GM12891 (cell line): ENCODE measurements at regions not wholly inside any gene's neighbourhood (a gene's known extent, or its start where the extent isn't known, plus 50 kb on each side); places are given as distances from the start of the nearest gene placed in this dataset.

Source experiments
- DNase-seq: peaks from one replicate; pipeline ENCODE4 v3.0.0; 2011; ENCODE audit warnings: low spot score; ENCODE audit not compliant: insufficient read length
- FAIRE-seq: peaks from 2 replicates; lab custom pipeline; 2011; peaks lifted over from hg19 to GRCh38; lab: Jason Lieb, UNC
- PAX5 ChIP-seq: IDR thresholded peaks from 2 replicates; pipeline ENCODE4 v1.6.1; 2011; ENCODE audit warnings: low read length, moderate library complexity, mild to moderate bottlenecking; ENCODE audit not compliant: insufficient read depth, severe bottlenecking
- POLR2A ChIP-seq: IDR thresholded peaks from 2 replicates; pipeline ENCODE4 v1.6.1; 2011; ENCODE audit warnings: low read depth, low read length, control low read depth
- POLR2AphosphoS5 ChIP-seq: IDR thresholded peaks from 2 replicates; pipeline ENCODE4 v1.6.1; 2011; ENCODE audit warnings: low read depth, low read length, control low read depth
- POU2F2 ChIP-seq: IDR thresholded peaks from 2 replicates; pipeline ENCODE4 v1.6.1; 2011; ENCODE audit warnings: low read depth, mild to moderate bottlenecking, control low read depth, low read length, moderate library complexity
- SPI1 ChIP-seq: IDR thresholded peaks from 2 replicates; pipeline ENCODE4 v1.6.1; 2011; ENCODE audit warnings: low read depth, low read length, control low read depth
- TAF1 ChIP-seq: IDR thresholded peaks from 2 replicates; pipeline ENCODE4 v1.6.1; 2011; ENCODE audit warnings: low read depth, low read length, control low read depth

DNA sequence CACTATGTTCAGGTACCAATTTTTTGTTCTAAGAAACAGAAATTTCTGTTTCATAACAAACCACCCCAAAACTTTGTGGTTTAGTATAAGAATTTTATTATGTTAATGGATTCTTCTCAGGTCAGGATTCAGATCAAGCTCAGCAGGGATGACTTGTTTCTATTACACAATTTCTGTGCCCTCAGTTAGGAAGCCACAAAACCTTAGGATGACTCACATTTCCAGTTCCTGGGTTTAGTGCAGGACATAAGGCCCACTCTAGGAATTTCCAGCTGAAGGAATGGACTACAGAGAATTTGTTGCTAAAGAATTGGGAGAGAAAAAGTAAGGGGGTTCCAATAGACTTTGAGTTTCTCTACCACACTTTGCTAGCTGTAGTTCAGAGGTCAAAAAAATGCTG is 629.3 kb downstream of the ANXA1 start:
- TF ChIP-seq TAF1 (no peak), POU2F2 (no peak), SPI1 (no peak), PAX5 (no peak), POLR2AphosphoS5 (no peak), POLR2A (no peak)
- FAIRE-seq (no peak), DNase-seq (no peak)

DNA sequence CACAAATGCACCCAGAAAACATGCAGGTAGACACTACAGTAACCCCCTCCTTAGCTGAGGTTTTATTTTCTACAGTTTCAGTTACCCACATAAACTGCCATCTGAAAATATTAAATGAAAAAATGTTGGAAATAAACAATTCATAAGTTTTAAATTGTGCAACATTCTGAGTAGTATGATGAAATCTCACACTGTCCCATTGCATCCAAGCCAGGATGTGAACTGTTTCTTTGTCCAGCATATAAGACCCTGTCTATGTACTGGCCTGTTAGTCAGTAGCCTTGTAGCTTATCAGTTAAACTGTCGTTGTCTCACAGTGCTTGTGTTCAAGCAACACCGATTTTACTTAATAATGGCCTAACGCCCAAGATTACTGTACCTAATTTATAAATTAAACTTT is 630.5 kb downstream of the ANXA1 start:
- DNase-seq, result no peak
- no peak for FAIRE-seq
- TF ChIP-seq TAF1, result no peak
- no peak for TF ChIP-seq POLR2AphosphoS5
- TF ChIP-seq POU2F2, result no peak
- no peak for TF ChIP-seq SPI1
- TF ChIP-seq PAX5, result no peak
- TF ChIP-seq POLR2A, result no peak

DNA sequence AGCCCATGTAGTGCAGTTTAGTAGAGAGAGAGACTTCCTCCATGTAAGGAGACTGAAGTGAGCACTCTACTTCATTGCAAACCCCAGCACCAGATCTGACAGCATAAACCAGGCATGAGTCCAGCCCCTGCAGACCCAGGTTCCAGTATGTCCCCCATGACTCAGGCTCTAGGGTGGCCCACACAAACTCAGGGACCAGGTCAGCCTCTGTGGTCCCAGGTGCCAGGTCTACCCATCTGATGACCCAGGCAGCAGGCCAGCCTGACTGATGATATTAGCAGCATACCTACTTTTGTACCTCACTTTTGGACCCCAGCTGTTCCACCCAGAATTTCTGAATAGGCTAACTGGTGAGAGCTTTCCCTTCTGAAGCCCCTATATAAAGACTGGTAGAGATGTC is 647.8 kb downstream of the ANXA1 start:
- DNase-seq (no peak), FAIRE-seq (no peak)

DNA sequence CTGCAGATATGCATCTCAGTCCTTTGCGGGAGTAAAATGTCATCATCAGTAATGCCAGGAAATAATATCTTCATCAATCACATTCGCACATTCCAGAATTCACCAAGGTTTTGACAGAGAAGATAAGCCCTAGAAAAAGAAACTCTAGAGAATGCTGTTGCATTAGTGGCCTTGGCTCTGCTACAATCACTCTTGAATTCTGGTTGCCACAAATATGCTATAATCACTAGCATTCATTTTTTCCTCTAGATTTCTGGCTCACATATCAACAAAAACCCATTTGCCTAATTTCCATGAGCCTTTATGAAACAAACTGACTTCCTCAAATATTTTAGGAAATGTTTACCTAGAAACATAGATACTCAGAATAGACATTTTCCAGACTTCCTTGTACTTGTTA is 653.4 kb downstream of the ANXA1 start:
- DNase-seq (no peak), FAIRE-seq (no peak)
- TF ChIP-seq POLR2AphosphoS5, result no peak
- TF ChIP-seq PAX5, result no peak
- no peak for TF ChIP-seq POLR2A
- no peak for TF ChIP-seq TAF1
- TF ChIP-seq SPI1, result no peak
- TF ChIP-seq POU2F2, result no peak

More for the DNA sequence above, 647.8 kb downstream of the ANXA1 start:
- TF ChIP-seq POLR2AphosphoS5 (no peak), POLR2A (no peak), SPI1 (no peak), PAX5 (no peak)

DNA sequence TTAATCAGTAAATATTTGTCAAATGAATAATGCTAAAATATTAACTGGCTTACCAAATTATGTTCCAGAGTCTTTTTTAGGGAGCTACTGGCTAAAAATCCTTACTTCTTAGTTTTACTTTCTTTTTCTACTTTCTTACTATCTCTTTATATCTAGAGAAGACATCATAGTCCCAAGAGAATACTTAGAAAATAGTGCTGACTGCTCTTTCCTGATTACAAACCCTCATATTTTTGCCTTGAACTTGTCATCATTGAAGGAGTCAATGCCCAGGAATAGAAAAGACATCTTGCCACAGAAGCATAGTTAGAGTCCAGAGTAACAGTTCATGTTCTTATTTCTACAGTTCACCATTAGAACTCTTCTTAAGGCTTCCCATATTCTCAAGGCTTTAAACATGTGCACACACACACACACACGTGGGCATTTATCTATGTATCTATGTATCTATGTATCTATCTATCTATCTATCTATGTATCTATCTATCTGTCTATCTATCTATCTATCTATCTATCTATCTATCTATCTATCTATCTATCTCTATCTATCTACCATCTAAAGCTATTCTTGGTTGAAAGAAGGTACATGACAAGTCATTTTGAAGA is 654.3 kb downstream of the ANXA1 start:
- DNase-seq (no peak), FAIRE-seq (no peak)
- TF ChIP-seq PAX5, result no peak
- TF ChIP-seq POLR2A, result no peak
- no peak for TF ChIP-seq TAF1
- no peak for TF ChIP-seq POU2F2
- TF ChIP-seq SPI1, result no peak
- TF ChIP-seq POLR2AphosphoS5, result no peak

DNA sequence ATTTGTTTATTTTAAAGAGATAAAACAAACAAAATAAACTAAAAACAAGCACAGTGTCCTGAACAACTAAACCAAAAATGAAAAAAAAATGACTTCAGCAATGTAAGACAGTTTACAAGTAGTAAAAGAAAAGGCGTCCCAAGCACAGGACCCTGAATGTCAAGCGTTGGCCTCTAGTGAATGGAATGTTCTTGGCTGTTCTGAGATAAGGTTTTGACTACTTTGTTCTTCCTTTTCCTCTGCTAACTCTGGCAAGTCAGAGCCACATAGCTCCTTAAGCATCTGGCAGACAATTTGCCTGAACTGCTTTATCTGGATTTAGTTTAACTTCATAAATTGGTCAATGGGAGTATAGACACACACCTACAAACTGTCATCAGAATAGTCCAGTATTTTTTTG is 655.2 kb downstream of the ANXA1 start:
- DNase-seq (no peak), FAIRE-seq (no peak)
- no peak for TF ChIP-seq POLR2AphosphoS5
- TF ChIP-seq POLR2A, result no peak
- TF ChIP-seq POU2F2, result no peak
- no peak for TF ChIP-seq PAX5
- TF ChIP-seq TAF1, result no peak
- TF ChIP-seq SPI1, result no peak

DNA sequence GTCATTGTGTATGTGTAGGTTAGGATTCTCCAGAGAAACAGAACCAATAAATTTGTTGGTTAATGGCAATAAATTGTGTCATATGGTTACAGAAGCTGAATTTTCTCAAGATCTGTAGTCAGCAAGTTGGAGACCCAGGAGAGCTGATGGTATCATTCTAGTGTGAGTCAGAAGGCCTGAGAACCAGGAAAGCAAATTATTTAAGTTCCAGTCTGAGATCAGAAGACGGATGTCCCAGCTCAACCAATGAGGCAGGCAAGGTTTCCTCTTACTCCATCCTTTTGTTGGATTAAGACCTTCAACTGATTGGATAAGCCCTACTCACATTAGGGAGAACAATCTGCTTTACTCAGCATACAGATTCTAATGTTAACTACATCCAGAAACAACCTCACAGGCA is 656.3 kb downstream of the ANXA1 start:
- no peak for FAIRE-seq
- no peak for DNase-seq
- TF ChIP-seq POLR2A (no peak), PAX5 (no peak), POLR2AphosphoS5 (no peak), POU2F2 (no peak), TAF1 (no peak), SPI1 (no peak)

DNA sequence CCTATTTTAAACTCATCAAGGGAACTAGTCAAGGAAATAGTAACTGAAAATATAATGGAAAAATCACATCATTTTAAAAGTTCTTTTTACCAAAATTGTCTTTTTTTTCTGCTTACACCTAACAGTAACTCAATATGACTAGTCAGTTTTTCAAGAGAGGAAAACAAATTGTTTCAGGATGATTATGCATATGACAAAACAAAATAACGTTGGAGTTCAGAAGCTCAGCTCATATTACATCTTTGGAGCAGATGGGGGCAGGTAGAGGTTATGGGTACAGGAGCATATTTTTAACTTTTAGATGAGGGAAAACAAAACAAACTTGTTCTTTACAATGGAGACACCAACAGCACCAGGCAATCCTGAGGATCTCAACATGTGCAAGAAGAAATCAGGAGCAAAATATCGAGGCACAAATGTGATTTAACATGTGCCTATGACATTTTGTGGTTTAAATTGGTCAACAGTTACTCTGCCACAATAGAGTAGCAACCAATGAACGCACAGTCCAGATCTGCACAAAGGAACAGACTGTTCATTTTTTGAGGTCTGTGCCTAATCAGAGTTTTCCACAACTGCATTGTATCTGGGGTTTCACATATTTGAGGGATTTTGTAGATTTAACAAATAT is 659.0 kb downstream of the ANXA1 start:
- no peak for FAIRE-seq
- TF ChIP-seq POLR2AphosphoS5 (no peak), PAX5 (no peak), POLR2A (no peak), POU2F2 (no peak), SPI1 (no peak), TAF1 (no peak)
- no peak for DNase-seq

DNA sequence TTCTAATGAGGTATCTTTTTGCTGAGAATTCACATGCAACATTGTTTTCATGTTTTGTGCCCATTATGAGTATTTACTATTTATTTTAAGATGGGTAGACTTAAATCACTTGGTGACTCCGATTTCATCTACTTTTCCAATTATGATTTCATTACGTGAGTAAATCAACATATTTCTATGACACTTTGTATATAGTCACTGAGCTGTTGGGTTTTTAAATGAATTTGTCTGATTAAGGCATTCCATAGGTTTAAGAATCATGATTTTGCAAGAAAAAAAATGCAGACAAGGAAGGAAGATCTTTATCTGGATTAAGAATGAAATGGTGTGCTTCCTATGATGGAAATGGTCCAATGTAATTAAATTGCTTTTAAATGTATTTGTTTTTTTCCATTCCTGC is 661.9 kb downstream of the ANXA1 start:
- TF ChIP-seq POLR2AphosphoS5 (no peak), POU2F2 (no peak), TAF1 (no peak), POLR2A (no peak)
- FAIRE-seq (no peak), DNase-seq (no peak)

DNA sequence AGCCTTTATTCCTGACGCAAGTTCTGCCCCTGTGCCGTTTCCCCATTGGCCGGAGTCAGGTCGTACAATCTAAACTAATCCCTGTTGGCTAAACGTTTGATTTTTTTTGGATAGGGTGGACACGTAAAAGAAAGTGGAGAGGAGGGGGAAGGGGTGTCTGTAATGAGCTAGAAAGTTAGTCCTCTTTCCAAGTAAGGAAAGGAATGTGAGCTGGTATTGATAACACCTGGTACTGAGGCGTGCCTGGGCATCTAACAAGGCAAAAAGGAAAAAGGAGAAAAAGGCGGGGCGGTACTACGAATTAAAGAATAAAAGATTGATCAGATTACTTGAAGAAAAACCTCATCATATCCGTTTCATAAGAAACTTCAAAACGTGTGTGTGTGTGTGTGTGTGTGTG is 665.2 kb downstream of the ANXA1 start:
- FAIRE-seq (no peak), DNase-seq (no peak)
- TF ChIP-seq POLR2A, result no peak
- no peak for TF ChIP-seq PAX5
- no peak for TF ChIP-seq TAF1
- TF ChIP-seq SPI1, result no peak
- TF ChIP-seq POU2F2, result no peak
- no peak for TF ChIP-seq POLR2AphosphoS5
